Spleen (tissue), 7 donors: ENCODE measurements at regions not wholly inside any gene's neighbourhood (a gene's known extent, or its start where the extent isn't known, plus 50 kb on each side); places are given as distances from the start of the nearest gene placed in this dataset.

Source experiments
- CTCF ChIP-seq, 11 experiments: fragments of 200-600 bp in 7 of 11; fragments of 450-650 bp in 4 of 11; sonication (generic) in 4 of 11; IDR thresholded peaks in 8 of 11; conservative IDR thresholded peaks in 3 of 11; 1 replicate in 7 of 11; 2 replicates in 4 of 11; pipeline versions ENCODE4 v1.4.0 to v1.8.0; 2016 to 2021; ENCODE audit warnings: antibody characterized with exemption in 11 of 11, inconsistent platforms in 4 of 11, mild to moderate bottlenecking in 1 of 11
- POLR2A ChIP-seq, 3 donors: fragments of 450-650 bp; IDR thresholded peaks; one replicate each; pipeline ENCODE4 v1.5.1; 2017; ENCODE audit warnings: antibody characterized with exemption in 3 of 3, mild to moderate bottlenecking in 1 of 3
- POLR2AphosphoS5 ChIP-seq, 3 donors: sonication (generic); formaldehyde crosslinking; IDR thresholded peaks; one replicate each; pipeline ENCODE4 v1.5.1; 2017; ENCODE audit warnings: antibody characterized with exemption in 3 of 3
- donor health status: DM: no; HTN: no; CAD: no; lungs with moderate emphysema.
- donor health status: DM: no; HTN: no; CAD: no.
- donor health status: DM: no; HTN: no; CAD: no.

- TF ChIP-seq CTCF (IDR thresholded peaks at IDR 0.05 in 8 of 11, conservative IDR thresholded peaks at IDR 0.05 in 3 of 11) (no peak), POLR2AphosphoS5 (IDR thresholded peaks at IDR 0.05) (no peak), POLR2A (IDR thresholded peaks at IDR 0.05) (no peak)
Measured at GRCh38 chr5:109943701-109944235, 254.0 kb downstream of the MAN2A1 start.
